T-helper 2 cell (primary cell): ENCODE measurements at regions not wholly inside any gene's neighbourhood (a gene's known extent, or its start where the extent isn't known, plus 50 kb on each side); places are given as distances from the start of the nearest gene placed in this dataset.

ENCODE experiments used
- DNase-seq, 5 experiments: peaks; one replicate each; pipeline versions ENCODE4 v3.0.0 to v3.0.0-alpha.2; 2012 to 2022

DNA sequence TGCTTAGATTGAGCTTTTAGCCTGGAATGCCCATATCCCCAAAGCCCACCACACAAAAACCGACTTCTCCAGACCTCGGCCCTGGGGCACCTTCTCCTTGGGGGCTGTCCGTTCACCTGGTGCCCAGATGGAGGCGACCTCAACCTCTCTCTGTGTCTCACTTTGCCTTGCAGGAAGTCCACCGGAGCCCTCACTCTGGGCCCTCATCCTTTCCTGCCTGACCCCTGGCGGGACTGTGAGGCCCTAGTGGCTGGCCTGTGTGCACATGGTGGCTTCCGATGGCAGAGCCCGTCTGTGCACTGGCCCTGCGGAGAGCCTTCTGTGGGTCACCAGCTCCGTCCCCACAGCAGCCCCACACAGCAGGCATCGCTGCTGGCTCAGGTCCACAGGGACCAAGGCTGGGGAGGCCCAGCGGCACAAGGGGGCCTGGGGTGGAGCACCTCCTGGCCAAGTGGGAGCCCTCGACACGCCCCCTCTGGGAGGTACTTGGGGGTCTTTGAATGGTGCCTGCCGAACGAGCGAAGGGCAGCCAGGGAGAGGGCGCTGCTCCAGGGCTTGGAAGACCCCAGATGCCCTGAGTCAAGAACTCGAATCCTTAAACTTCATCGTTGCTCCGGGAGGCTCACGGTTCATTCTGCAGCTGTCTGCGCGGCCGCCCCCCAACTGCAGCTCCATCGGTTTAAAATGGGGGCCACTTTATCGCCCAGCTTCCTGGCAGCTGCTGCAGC, 97.2 kb upstream of the ADRA2C start:
- DNase-seq = no peak

DNA sequence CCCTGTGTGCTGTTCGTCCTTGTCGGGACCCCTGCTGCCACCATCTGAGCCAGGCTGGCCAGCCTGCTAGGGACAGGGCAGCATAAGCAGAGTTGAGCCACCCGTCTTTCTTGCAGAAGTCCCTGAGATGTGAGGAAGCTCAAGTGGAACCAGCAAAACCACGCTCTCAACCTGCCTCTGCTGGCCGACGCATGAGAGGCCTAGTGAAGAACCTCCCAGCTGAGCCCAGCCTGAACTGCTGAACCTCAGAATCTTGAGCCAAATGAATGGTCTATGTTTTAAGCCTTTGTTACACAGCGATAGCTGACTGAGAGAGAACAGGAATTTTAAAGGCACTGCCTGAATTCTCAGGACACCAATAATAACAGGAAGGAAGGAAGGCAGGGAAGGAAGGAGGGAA, 98.9 kb upstream of the ADRA2C start:
- no peak for DNase-seq

DNA sequence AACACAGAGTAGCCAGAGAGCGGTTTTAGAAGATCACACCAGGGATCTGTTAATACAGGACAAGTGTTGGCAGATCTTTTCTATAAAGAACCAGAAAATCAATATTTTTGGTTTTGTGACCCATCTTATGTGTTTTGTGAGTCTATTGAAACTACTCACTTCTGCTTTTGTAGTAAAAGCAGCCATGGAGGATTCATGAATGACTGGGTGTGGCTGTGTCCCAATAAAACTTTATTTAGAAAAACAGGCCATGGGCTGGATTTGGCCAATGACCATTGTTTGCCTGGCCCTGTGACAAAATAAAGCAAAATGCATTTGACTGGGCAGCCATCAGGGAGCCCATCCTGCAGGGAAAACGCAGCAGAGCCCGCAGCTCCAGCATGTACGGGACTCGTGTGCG, 99.9 kb upstream of the ADRA2C start:
- no peak for DNase-seq

DNA sequence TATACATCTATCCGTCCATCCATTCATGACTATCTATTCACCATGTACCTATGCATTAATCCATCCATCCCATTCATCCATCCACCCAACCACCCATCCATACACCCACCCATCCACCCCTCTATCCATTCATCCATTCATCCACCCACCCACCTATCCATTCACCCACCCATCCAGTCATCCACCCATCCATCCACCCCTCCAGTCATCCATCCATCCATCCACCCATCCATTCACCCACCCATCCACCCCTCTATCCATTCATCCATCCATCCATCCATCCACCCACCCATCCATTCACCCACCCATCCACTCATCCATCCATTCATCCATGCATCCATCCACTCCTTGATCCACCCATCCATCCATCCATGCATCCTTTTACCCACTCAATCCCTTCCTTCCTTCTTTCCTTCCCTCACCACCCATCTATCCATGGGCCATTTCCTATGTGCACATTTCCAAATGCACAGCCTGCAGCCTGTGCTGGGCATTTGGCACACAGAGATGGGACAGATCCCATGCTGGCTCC, 100.8 kb upstream of the ADRA2C start:
- DNase-seq = no peak

DNA sequence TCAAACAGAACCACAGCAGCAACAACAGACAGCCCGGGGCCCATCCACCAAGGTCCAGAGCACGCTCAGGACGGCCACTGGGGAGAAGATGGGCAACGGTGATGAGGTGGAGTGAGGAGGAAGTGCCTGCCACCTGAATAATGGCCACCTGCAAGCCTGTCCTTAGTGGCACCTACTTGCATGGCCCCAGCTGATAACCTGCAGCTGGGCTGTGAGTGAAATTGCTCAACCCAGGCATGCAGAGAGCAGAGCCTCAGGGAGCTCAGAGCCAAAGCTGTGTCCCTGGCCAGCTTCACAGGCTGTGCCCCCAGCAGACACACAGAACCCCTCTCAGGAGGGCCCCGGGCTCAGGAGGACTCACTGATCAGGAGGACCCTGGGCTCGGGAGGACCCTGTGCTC, 102.4 kb upstream of the ADRA2C start:
- DNase-seq = no peak

DNA sequence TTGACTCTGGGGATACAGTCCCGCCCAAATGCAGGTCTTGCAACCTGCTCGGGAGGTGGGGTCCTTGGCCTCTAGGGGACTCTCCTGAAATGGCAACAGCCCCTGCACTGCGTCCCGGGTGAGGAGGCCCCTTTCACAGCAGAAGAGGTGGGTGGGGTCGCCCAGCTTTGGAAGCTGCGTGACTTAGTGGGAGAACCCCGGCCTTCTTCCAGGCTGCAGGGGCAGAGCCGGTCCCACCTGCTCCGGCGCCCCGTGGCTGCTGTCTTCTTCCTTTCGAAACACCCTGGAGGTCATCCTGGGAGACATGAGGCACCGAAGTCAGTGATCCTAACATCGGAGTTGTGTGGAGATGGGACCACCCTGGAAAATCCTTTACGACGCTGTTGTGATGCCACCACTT, 103.7 kb upstream of the ADRA2C start:
- DNase-seq = no peak

DNA sequence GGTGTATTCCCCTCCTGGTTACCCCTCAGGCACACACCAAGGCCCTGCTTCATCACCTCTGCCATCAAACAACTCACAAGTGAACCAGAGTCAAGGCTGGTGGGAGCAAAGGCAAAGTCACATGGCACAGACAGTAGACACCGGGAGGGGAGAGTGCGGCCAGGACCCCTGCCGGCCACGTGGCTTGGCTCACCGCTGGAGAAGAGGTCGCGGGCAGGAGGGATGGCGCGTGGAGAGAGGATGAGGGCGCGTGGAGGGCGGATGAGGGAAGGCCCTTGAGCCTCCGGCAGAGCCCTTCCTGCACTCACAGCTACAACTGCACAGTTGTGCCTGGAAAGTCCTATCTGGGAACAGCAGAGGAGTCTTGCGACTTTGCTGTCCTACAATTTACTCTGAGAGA, 104.2 kb upstream of the ADRA2C start:
- DNase-seq = no peak

DNA sequence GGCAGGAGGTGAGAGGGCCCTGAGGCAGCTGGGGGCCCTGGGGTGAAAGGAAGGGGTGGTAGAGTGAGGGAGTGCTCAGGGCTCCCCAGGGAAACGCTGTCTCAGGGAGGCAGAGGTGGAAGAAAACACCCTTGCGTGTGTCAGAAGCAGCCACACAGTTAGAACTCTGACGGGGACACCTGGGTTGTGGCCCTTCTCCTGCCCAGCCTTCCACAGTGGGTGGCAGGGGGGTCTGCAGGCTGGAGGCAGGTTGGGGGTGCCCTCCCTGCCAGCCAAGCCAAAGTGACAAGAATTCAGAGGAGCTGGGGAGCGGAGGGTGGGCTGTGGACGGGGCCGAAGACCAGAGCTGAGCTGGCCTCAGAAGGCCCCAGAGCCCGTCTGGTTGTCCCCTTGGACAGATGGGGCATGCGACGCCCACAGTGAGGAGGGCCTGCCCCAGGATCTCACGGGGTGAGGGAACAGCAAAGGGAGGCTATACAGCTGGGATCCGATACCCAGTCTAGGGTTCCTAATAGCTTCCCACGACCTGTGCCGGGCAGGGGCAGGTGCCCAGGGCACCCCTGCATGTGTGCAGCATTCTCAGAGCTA, 105.2 kb upstream of the ADRA2C start:
- DNase-seq = no peak

DNA sequence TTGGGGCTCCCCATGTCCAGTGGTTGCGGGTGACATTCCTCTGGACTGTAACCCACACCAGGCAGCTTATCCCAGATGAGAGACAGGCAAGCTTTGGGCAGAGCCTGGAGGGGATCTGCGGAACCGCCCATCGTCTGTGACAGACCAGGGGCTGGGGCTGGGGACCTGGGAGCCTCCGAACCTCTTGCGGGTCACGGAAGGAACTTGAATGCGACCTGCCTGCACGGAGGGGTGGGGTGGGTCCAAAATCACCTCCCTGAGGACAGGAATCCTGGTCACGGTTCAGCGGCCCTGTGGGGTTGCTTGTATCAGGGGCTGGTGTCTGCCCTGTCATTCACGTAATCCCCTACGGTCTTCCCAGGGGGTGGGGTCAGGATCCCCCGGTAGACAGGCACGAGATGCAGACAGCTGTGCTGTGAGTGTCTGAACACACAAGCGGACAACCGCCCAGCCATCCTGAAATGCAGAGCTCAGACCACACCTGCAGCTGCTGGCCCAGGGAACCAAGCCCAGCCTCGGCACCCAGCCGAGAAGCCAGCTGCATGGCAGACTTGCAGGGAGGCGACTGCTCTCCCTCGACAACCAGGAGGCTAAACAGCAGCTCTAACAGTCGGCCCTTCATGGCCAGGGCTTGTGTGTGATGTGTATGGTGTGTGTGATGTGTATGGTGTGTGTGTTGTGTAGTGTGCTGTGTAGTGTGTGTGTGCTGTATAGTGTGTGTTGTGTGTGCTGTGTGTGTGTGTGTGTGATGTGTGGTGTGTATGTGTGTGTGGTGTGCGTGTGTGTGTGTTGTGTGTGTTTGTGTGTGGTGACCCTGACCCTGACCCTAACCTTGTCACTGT, 105.9 kb upstream of the ADRA2C start:
- DNase-seq = no peak

DNA sequence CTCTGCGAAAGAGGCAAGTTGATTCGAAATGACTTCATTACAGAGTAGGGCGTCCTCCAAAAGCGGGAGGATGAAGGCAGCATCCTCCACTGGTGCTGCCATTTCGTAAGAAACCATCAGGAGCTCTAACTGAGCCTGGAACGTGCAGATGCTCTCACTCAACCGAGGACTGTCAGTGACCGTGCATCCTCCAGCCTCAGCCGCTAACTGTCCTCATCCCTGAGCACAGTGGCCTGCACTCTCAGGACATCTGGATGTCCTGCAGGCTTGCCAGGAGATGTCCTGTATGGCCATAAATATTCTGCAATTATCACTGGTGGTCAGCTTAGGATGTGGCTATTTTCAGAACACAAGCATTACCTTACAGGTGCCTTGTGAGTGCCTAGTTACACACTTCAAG, 107.1 kb upstream of the ADRA2C start:
- DNase-seq = no peak

DNA sequence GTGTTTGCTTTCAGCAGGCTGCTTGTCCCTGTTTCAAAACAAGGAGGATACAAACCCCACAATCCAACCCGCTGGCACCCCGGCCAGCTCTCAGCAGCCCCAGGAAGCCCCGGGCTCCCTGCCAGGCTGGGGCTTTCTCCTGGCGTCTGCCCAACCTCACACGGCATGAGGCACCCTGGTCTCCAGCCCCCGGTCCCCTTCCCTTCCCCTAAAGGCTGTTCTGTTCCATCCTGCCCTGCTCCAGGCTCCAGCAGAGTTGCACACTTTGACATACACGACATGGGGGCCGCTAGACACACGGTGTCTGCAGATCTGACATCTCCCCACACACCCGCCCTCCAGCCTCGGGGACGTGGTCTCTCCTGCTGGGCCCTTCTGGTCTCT, 107.7 kb upstream of the ADRA2C start:
- no peak for DNase-seq

DNA sequence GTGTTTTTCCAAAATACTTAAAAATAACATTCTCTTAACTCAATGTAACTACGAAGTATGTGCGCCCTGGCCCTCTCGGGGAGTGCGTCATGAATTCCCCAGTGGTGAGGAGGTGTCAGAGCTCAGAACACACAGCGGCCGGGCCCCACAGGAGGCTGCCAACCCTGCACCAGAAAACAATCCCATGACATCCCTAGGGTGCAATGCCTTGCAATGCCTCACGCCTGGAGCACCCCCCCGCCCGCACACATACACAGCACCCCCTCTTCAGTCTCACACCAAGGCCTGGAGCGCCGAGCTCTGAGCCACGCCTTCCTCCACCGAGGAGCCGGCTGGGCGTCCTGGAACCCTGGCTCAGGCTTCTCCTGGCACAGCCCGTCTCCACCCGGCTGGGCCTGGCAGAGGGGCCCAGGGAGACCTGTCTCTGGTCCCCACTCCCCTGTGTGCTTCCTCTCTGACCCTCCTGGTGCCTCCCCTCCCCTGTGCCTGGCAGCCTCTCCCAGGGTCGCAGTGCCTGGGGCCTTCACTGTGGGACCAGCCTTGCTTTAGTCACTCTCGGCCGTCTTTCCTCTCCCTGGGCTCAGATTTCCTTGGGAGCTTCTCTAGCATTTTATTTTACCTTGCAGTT, 108.2 kb upstream of the ADRA2C start:
- no peak for DNase-seq

DNA sequence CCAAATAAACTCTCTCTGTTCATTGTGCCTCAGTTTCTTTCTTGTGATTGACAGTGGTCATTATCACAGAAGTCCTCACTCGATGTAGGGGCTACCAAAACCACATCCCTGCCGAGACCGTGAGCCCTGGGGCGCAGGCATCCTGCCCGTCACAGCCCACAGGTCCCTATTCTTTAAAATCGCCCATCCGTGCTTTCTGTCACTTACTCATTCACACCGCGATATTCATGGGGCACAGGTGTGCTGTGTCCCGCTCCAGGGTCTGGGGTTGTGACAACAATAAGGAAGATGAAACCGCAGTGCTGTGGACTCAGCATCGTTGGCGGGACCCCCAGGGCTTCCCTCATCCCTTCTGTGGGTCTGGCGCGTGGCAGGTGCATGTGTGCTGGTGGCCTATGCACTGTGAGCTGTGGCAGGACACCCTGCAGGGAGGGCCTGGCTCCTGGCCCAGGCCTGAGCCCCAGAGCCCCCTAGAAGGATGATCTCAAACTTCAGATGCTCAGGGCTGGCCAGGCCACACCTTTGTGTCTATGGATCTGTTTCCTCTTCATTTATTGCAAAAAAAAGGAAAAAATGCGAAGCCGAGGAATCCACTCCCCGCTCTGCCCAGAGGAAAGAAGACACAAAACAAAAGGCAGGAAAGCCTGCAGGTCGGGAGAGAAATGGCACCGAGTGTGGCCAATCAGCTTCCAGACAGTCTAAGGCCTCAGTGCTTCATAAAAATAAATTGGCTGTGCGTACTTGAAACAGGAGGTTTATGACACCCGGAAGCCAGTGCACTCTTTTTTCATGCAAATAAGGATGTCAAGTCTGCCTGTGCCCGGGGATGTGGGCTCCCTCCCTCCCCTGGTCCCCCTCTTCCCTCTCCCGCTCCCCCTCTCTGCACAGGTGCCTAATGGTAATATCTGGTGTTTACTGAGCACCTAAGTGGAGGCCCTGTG, 109.5 kb upstream of the ADRA2C start:
- no peak for DNase-seq

DNA sequence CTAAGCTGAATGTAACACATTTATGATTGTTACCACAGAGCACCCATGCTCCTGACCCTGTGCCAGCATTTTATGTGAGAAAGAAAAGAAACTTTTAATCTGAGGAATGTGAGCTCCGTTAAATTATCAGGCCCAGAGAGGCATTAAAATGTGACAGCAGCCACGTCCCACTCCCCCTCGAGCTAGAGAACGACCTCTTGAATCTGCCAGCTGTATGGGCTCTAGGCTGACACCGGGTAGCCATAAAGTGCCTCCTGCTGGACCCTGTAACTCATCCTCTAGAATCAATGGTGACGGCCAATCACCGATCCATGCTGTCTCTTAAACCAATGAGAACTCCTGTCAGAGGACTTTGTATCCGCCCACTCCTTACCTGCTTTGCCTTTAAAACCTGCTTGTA, 110.2 kb upstream of the ADRA2C start:
- DNase-seq = no peak

DNA sequence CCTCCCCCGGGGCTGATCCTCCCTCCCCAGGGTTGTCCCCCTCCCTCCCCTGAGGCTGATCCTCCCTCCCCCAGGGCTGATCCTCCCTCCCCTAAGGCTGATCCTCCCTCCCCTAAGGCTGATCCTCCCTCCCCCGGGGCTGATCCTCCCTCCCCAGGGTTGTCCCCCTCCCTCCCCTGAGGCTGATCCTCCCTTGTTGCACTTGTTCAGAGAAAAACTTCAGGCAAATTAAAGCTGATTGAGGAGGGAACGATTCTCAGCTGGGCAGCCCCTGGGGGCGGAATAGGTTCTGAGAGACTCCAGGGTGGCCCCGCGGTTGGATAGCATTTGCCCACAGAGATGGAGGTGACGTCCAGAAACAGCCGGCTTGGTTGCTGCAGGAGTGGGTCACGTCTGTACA, 110.7 kb upstream of the ADRA2C start:
- DNase-seq = no peak

DNA sequence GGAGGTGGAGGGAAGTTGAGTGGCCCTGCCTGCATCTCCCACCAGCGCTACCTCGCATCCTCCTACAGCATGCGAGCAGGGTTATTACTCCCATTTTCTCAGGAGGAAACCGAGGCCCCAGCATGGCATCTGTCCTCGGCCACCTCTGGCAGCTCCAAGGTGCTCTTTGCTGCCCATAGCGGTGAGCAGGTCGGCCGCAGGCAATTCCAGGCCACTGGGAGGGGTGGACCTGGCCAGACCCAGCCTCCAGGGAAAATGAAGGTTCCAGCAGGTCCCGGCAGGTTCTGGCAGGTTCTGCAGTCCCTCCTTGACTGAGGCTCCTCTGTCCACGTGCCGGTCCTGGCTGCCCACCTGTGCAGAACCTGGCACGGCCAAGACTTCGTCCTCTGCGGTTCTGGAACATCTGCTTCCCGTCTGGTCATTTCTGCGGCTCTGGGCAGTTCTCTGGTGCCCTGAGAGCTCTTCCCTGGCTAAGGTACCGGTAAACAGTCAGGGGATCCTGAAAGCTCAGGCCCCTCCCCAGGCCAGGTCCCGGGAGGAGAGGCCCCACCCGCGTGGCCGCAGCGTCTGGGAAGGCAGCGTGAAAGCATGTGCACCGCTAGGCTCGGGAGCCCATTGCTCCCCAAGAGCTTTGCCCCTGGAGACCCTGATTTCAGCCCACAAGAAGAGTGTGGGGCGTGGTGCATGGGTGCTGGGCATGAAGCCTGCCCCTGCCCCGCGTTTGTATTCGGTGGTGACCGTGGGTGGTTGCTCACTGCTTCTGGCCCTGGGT, 112.0 kb upstream of the ADRA2C start:
- no peak for DNase-seq

DNA sequence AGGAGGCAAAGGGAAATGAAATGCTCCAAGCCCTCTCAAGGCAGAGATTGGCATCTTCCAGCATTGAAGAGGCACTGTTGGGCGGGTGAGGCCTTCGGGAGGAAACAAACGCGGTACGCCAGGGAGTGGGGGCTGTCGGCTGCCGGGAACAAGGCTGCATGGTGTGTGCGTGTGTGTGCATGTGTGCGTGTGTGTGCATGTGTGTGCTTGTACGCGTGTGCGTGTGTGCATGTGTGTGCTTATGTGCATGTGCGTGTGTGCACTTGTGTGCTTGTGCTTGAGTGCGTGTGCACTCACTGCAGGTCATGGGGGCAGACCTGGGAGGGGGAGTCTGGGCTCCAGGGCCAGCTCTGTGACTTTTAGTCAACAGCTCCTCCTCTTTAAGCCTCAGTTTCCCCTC, 113.6 kb upstream of the ADRA2C start:
- no peak for DNase-seq

DNA sequence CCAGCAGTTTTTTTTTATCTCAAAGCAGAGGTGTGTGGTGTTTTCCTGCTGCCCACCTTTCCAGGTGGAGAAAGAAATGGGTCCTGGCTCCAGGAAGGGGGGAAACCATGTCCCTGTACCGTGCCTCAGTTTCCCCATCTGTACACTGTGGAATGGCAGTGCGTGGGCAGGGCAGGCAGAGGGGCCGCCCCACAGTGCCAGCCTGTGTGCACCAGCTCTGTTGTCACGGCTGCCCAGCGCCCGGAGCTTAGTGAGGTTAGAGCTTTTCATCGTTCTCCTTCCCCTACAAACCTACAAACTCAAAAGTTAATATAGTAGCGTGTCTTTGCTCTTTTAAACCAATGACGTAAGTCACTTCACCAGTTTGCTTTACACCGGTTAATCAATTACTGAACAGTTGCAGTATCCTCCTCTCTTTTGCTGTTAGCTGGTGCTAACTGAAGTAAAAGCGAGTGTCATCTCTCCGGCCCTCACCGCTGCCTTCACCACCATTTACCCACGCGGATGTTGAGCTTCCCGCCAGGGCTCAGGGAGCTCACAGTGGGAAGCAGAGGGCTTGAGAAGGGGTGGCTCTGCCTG, 114.8 kb upstream of the ADRA2C start:
- DNase-seq = no peak

DNA sequence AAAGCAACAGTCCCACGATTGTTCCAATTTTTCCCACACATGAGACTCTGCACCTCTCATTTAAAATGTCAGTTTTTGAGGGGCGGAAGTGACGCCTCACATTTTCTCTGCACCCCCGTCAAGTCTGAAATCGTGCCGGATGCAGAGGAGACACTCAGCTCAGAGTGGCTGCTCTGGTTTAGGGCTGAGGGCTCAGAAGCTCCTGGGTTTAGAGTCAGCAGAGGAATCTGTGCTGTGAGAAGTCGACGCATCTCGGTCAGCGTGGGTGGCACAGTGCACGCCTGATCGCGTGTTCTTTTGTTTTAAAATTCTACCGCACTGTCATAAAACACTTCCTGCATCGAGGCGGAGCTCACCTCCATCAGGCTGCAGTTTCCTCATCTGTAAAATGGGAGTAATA, 116.7 kb upstream of the ADRA2C start:
- no peak for DNase-seq

DNA sequence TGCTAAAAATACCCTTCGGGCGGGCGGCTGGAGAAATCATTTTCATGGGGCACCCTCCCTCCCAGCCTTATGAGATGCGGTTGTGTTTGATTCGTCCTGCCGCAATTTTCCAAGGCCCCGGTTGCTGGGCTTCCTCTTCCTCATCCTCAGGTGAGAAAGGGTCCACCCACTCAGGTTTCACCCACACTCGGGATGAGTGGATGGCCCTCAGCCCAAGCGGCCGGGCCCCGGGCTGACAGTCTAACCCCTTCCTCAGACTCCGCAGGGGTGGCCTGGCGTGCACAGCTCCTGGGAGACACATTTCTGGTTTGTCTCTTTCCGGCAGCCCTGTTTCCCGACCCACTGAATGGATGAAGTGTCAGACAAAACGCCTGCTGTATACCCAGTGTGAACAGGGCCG, 116.5 kb upstream of the LRPAP1 start:
- no peak for DNase-seq

DNA sequence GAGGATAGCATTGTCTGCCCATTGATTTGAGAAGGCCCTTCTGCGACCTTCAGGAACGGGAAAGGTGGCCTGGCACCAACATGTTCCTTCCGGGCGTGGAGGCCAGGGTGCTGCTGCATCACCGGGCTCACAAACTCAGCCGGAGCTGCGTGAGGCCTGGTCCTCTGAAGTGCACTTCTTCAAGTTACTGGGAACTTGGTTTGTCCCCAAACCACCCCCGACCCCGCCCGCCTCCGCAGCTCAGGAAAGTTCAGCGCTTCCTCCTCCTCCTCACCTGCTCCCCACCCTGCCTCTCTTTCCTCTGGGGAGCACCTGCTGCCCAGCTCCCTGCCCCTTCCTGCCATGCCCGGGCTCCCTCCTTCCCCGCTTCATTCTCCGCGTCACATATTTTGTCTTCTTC, 116.0 kb upstream of the LRPAP1 start:
- no peak for DNase-seq
